HTR-8/SVneo (cell line): ENCODE measurements at regions not wholly inside any gene's neighbourhood (a gene's known extent, or its start where the extent isn't known, plus 50 kb on each side); places are given as distances from the start of the nearest gene placed in this dataset.

Experiments
- DNase-seq: peaks from one replicate; pipeline ENCODE4 v3.0.0; 2011; ENCODE audit warnings: low spot score, mixed read lengths; ENCODE audit not compliant: insufficient read length
- FAIRE-seq: peaks from 2 replicates; lab custom pipeline; 2011; peaks lifted over from hg19 to GRCh38; lab: Jason Lieb, UNC

DNA sequence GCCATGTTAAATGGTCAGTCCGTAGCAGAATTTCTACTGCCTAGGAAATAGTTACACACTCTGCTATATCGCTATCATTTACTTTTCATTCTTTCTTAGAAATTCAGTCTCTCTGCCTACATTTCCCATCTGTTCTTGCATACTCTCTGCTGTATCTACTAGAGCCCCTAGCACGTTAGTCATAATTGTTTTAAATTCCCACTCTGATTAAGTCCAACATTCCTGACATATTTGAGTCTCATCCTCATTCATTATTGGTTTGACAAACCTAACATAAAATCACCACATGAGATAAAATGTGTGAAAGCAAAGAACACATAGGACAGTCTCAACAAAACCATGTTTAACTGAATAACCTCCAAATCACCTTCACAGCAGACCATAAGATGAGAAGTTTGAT lies 513.6 kb downstream of the PLPP3 start:
- FAIRE-seq (peak; percentile 60), DNase-seq (no peak)

DNA sequence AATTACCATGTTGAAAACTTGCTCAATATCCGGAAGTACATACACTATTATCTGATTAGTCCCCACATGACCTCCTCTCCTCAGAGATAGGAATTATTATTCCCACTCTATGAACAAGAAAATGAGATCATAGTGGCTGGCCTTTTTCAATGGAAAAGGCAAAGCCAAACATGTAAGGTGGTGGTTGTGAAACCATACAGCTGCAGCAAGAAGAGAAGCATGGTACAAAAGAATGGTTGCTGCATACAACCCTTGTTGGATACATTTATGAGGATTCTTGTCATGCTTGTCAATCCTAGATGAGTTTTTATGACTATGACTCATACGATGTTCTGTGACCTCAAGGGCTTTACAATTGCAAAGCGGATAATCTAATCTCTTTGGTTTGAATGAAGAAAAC lies 514.7 kb downstream of the PLPP3 start:
- FAIRE-seq (no peak), DNase-seq (peak; percentile 27)

DNA sequence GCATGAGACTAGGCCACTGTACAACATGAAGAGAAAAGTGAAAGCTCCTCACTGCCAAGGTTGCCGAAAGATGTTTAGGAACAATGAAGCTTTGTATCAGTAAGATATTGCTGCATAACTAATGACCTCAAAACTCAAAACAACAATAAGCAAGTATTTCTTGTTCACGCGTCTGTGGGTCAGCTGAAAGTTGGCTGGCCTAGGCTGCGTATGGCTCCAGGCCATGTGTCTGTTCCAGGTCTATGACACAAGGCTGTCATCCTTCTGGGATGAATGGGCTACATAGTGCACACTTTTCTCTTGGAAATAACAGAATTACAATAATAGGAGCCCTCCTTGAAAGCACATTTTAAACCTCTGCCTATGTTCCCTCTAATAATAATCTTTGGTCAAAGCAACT lies 515.9 kb downstream of the PLPP3 start:
- DNase-seq: no peak
- no peak for FAIRE-seq

GRCh38 chr1:56062625-56063024 lies 516.7 kb downstream of the PLPP3 start:
- FAIRE-seq: no peak

GRCh38 chr1:56061824-56062223 lies 517.5 kb downstream of the PLPP3 start:
- FAIRE-seq (no peak), DNase-seq (no peak)

More at GRCh38 chr1:56062625-56063024, 516.7 kb downstream of the PLPP3 start:
- DNase-seq: no peak

GRCh38 chr1:56060906-56061305 lies 518.5 kb downstream of the PLPP3 start:
- FAIRE-seq (no peak), DNase-seq (no peak)

DNA sequence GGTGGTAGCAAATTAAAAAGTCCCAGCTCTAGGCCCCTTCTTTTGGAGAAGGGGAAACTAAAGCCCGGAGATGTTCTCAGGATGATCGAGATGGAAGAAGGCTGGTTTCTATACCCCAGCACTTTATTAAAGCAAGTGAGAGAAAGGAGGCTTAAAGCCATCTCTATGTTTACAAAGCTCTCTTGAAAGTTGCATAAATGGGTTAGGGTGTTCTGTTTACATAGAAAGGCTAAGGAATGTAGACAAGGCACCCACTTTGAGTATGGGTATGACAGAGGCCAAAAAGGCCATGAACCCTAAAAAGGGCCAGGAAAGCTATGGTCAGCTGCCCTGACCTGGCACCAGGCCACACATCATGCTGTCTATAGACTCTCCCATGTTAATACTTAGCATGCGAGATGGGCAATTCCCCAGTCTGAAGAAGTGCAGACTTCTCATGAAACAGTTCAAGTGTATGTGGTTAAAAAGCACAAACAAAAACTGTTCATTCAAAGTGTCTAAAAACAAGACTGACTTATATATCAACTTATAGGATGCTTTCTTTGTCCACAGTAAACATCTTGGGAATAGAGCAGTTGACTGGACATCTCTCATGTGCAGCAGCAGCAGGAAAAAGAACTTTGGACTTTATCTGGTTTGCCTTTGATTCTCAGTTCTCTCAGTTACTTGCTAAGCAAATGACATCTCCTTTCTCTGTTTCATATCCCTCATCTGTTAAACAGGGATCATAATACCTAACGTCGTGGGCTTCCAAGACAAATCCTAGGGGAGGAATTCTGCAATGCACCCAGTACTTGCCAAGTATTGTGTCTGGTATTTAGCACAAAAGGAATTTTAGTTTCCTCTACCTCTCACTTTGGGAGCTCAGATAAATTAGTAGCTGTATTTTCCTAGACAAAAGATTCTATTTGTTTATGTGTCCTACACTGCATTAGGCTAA lies 521.6 kb downstream of the PLPP3 start:
- no peak for DNase-seq
- no peak for FAIRE-seq

DNA sequence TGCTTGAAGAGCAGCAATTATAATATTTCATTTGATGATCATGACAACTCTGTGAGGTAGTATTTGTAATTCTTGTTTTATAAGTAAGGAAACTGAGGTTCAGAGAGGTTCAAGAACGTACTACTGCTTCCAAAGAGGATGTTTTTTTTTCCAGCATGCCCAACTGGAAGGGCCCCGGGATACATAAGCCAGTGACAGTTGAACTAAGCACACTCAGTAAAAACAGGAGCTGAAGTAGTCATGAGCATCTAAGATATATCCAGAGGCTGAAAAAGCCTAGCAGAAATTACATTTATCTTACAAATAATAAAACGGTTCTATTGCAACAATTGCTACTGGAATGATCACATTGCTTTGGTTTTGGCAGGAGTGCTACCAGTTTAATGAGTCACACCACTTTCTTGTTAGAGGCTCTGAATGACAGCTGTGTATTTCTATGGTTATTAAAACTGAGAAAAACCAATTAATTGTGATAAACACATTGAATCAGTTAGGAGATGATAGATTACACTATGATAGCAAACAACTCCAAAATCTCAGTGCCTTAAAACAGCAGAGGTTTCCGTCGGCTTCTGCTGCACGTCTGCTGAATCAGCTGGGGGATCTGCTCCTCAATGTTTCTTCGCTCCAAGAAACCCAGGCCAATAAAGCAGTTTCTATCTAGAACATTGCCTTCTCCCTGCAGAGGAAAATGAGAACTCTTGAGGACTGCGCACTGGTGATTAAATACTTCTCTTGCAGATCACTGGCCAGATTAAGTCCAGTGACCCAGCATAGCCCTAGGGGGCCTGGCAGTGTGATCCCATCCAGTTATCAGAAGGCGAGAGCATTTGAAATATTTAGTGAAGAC lies 522.7 kb downstream of the PLPP3 start:
- DNase-seq: no peak
- no peak for FAIRE-seq

- no peak for FAIRE-seq
Observed at GRCh38 chr1:56054959-56055358, 524.4 kb downstream of the PLPP3 start.

GRCh38 chr1:56052041-56052440 lies 527.3 kb downstream of the PLPP3 start:
- FAIRE-seq (no peak), DNase-seq (no peak)

More at GRCh38 chr1:56054959-56055358, 524.4 kb downstream of the PLPP3 start:
- no peak for DNase-seq

- no peak for FAIRE-seq
- DNase-seq: no peak
Observed at GRCh38 chr1:56050911-56051310, 528.5 kb downstream of the PLPP3 start.

DNA sequence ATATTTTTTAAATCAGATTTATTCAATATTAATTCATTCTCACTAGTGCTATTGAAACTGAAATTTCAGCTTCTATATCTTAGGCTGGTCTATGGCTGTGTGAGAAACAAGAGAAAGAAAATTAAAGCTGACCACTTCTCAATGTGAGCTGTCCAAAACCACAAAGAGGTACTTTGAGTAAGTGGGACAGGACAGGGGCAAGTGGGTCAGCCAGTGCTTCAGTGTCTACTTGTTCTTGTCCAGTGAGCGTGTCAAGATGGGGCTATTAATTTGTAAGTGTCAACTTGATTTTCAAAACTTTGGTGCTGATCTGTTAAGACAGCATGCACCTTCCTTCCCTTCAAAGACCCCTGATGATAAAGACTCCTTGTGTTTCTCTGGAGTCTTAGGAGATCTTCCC lies 533.9 kb downstream of the PLPP3 start:
- FAIRE-seq (no peak), DNase-seq (no peak)

GRCh38 chr1:56045062-56045461 lies 534.3 kb downstream of the PLPP3 start:
- FAIRE-seq: no peak
- no peak for DNase-seq

DNA sequence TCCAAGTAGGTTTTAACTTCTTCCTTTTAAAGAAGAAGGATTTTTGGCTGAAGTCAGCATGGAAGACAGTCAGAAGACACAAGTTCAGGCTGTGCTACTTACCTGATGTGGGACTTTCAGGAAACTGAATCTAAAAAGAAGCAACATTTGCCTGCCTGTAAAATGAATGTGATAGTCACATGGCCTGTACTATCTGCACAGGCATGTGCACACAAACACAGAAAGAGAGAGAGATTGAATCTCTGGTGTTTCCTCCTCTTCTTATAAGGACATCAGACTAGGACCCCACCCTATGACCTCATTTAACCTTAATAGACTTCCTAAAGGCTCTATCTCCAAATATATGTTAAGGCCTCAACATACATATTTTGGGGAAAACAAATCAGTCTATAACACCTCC lies 542.9 kb downstream of the PLPP3 start:
- no peak for DNase-seq
- no peak for FAIRE-seq

GRCh38 chr1:56034847-56035481 lies 544.4 kb downstream of the PLPP3 start:
- no peak for DNase-seq
- FAIRE-seq: no peak

DNA sequence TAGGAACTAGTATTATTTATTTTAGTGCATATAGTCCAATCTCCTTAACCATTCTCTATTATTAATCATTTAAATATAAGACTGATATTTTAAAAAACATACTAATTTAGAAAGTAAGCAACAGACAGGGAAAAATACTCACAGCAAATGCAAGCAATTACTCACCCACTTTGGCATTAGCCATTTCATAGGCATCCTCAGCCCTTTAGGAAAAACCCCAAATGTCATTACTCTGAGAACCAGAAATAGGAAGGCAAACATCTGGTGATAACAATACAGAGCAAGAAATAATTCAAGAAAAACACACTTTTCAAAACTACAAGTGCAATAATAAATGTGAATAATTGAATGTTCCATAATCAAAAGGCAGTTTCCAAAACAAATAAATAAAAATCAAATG lies 545.1 kb downstream of the PLPP3 start:
- FAIRE-seq: no peak

GRCh38 chr1:56033321-56034037 lies 545.9 kb downstream of the PLPP3 start:
- FAIRE-seq (no peak), DNase-seq (no peak)

More for the DNA sequence above, 545.1 kb downstream of the PLPP3 start:
- DNase-seq: no peak

DNA sequence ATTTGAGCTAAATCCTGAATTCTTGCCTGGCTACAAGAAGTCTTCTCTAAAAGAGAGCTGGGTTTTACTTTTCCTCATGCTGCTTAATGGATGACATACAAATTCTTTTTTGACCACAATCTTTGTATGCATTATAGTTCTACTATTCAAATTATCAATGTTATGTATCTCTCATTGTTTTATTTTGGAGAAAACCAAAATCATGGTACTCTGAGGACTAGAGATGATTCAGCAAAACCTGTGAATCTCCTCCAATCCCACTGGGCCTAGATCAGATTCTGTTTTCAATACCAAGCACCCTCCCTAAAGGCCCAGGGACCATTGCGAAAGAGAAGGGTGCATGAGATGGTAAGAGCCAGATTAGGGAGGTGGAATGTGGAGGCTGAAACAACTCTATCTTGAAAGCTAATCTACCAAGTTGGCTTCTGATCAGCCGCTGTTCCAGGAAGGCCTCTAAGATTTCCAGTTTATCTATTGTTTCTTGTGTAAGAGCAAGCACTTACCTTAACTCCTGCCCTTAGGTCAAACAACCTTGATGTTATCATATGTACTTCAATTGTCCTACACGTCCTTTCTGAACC lies 547.2 kb downstream of the PLPP3 start:
- FAIRE-seq (no peak), DNase-seq (no peak)

- no peak for FAIRE-seq
- DNase-seq: no peak
Observed at GRCh38 chr1:56031001-56031400, 548.4 kb downstream of the PLPP3 start.
